Islet of Langerhans (tissue), 1 donor: ENCODE measurements at regions not wholly inside any gene's neighbourhood (a gene's known extent, or its start where the extent isn't known, plus 50 kb on each side); places are given as distances from the start of the nearest gene placed in this dataset.

ENCODE experiments used
- FAIRE-seq: peaks from one replicate; lab custom pipeline; 2011; peaks lifted over from hg19 to GRCh38; lab: Jason Lieb, UNC

GRCh38 chr11:110782616-110783015 lies 70.4 kb upstream of the ARHGAP20 start:
- FAIRE-seq, result no peak

- FAIRE-seq, result no peak
These were observed 66.9 kb upstream of the ARHGAP20 start for GRCh38 chr11:110779108-110779507.

GRCh38 chr11:110778343-110778742 lies 66.1 kb upstream of the ARHGAP20 start:
- FAIRE-seq, result no peak

GRCh38 chr11:110777775-110778174 lies 65.5 kb upstream of the ARHGAP20 start:
- no peak for FAIRE-seq

GRCh38 chr11:110776081-110776480 lies 63.8 kb upstream of the ARHGAP20 start:
- no peak for FAIRE-seq

- FAIRE-seq, result no peak
These were observed 62.1 kb upstream of the ARHGAP20 start for GRCh38 chr11:110774138-110775014.

GRCh38 chr11:110773442-110773841 lies 61.2 kb upstream of the ARHGAP20 start:
- FAIRE-seq, result no peak

GRCh38 chr11:110772863-110773262 lies 60.6 kb upstream of the ARHGAP20 start:
- no peak for FAIRE-seq

- no peak for FAIRE-seq
These were observed 54.1 kb upstream of the ARHGAP20 start for GRCh38 chr11:110766316-110766715.

- no peak for FAIRE-seq
These were observed 52.2 kb upstream of the ARHGAP20 start for GRCh38 chr11:110764485-110764884.

- no peak for FAIRE-seq
These were observed 51.2 kb upstream of the ARHGAP20 start for GRCh38 chr11:110763249-110764011.

- no peak for FAIRE-seq
These were observed 50.4 kb upstream of the ARHGAP20 start for GRCh38 chr11:110762590-110762989.
